HepG2 (cell line): ENCODE measurements at regions not wholly inside any gene's neighbourhood (a gene's known extent, or its start where the extent isn't known, plus 50 kb on each side); places are given as distances from the start of the nearest gene placed in this dataset.

Source experiments
- ATAC-seq: fragments of 200-7000 bp; cut with Tn5 transposase; 3 replicates; pipeline ENCODE4 v1.9.1; 2020; ENCODE audit warnings: mild to moderate bottlenecking, moderate library complexity
- BruUV-seq: library from RNA; stranded (reverse); fragments of 400-500 nt; replicated peaks from 2 replicates; lab custom pipeline; 2021; lab: Mats Ljungman, UMichigan
- CTCF ChIA-PET: fragments of 300-600 bp; formaldehyde crosslinking; extraction: SDS; loops from one replicate; lab custom pipeline; 2021; ENCODE audit warnings: low total read pairs, inconsistent platforms, low intra/inter-chr PET ratio; lab: Yijun Ruan, JAX
- POLR2A ChIA-PET: fragments of 350-600 bp; sonication (Branson Sonifier 250); formaldehyde crosslinking; loops from one replicate; lab custom pipeline; 2020; ENCODE audit warnings: antibody characterized with exemption, inconsistent platforms; lab: Yijun Ruan, JAX
- DNase-seq: peaks from one replicate; pipeline ENCODE4 v3.0.0-alpha.2; 2015; ENCODE audit warnings: low spot score
- FAIRE-seq: peaks from 3 replicates; lab custom pipeline; 2011; peaks lifted over from hg19 to GRCh38; lab: Jason Lieb, UNC
- H2AFZ ChIP-seq: one replicate; pipeline ENCODE4 v1.6.1; 2011; ENCODE audit warnings: low read length, inconsistent platforms
- H3K27ac ChIP-seq: fragments of 300-600 bp; 3 replicates; pipeline ENCODE4 v1.8.0; 2011; ENCODE audit warnings: mixed run types, mild to moderate bottlenecking, mixed read lengths, low read length, inconsistent platforms; ENCODE audit not compliant: insufficient read depth; ENCODE audit errors: extremely low read length
- H3K27me3 ChIP-seq, 2 experiments: fragments of 200-600 bp in 1 of 2; 2 replicates in 1 of 2; 3 replicates in 1 of 2; pipeline versions ENCODE4 v1.6.0 to v1.8.0; 2011; ENCODE audit warnings: low read length in 2 of 2, mild to moderate bottlenecking in 2 of 2, moderate library complexity in 2 of 2, inconsistent platforms in 1 of 2; ENCODE audit not compliant: insufficient read depth in 2 of 2, control insufficient read depth in 1 of 2
- H3K36me3 ChIP-seq, 2 experiments: fragments of 200-600 bp in 1 of 2; replicated peaks in 1 of 2; 2 replicates in 1 of 2; 3 replicates in 1 of 2; pipeline versions ENCODE4 v1.5.1 to v1.8.0; 2011; ENCODE audit warnings: low read length in 2 of 2, inconsistent platforms in 1 of 2; ENCODE audit not compliant: insufficient read depth in 2 of 2, control insufficient read depth in 1 of 2
- H3K4me1 ChIP-seq: 2 replicates; pipeline ENCODE4 v1.5.1; 2012; ENCODE audit warnings: low read length, inconsistent platforms; ENCODE audit not compliant: insufficient read depth
- H3K4me2 ChIP-seq: 2 replicates; pipeline ENCODE4 v1.6.0; 2011; ENCODE audit warnings: low read depth, low read length, inconsistent platforms
- H3K4me3 ChIP-seq, 3 experiments: fragments of 200-600 bp in 1 of 3; sonication (generic), shearing (Covaris generic) in 1 of 3; replicated peaks in 1 of 3; 2 replicates each; pipeline ENCODE4 v1.5.1; 2011 to 2016; ENCODE audit warnings: low read length in 3 of 3, inconsistent platforms in 2 of 3, low read depth in 2 of 3, mild to moderate bottlenecking in 2 of 3, control low read depth in 1 of 3, mixed read lengths in 1 of 3; ENCODE audit not compliant: insufficient read depth in 1 of 3
- H3K79me2 ChIP-seq: one replicate; pipeline ENCODE4 v1.6.1; 2011; ENCODE audit warnings: low read length, inconsistent platforms; ENCODE audit not compliant: insufficient read depth
- H3K9ac ChIP-seq: 2 replicates; pipeline ENCODE4 v1.6.0; 2011; ENCODE audit warnings: mild to moderate bottlenecking, low read depth, low read length, inconsistent platforms; ENCODE audit not compliant: insufficient read depth
- H3K9me3 ChIP-seq: 2 replicates; pipeline ENCODE4 v1.5.1; 2012; ENCODE audit warnings: mild to moderate bottlenecking, low read length
- H4K20me1 ChIP-seq: 2 replicates; pipeline ENCODE4 v1.6.0; 2011; ENCODE audit warnings: inconsistent platforms, mild to moderate bottlenecking, low read length, moderate library complexity; ENCODE audit not compliant: insufficient read depth
- AKAP8 ChIP-seq: sonication (generic); formaldehyde crosslinking; IDR thresholded peaks from 2 replicates; pipeline ENCODE4 v1.5.1; 2020; ENCODE audit warnings: mild to moderate bottlenecking, missing genetic modification reagents
- ASH2L ChIP-seq: fragments of 300-600, 200-600 bp; sonication (generic); IDR thresholded peaks from 2 replicates; pipeline ENCODE4 v1.7.0; 2017; ENCODE audit warnings: low read depth, mild to moderate bottlenecking, moderate library complexity, mixed read lengths, low read length; ENCODE audit not compliant: insufficient read length
- CBX2 ChIP-seq, 2 experiments: fragments of 200-600 bp in 1 of 2; sonication (generic); formaldehyde crosslinking in 1 of 2; IDR thresholded peaks; 2 replicates each; pipeline versions ENCODE4 v1.7.0 to v1.8.1; 2018 to 2022; ENCODE audit warnings: low read depth in 2 of 2, low read length in 1 of 2, mild to moderate bottlenecking in 1 of 2, missing genetic modification reagents in 1 of 2
- ELF3 ChIP-seq: IDR thresholded peaks from 2 replicates; pipeline ENCODE4 v1.6.1; 2016; ENCODE audit warnings: missing genetic modification reagents, missing compliant biosample characterization
- FOSL1 ChIP-seq: sonication (generic); formaldehyde crosslinking; IDR thresholded peaks from 2 replicates; pipeline ENCODE4 v1.9.0; 2021; ENCODE audit warnings: missing genetic modification reagents, borderline replicate concordance
- JARID2 ChIP-seq: sonication (generic); formaldehyde crosslinking; IDR thresholded peaks from 2 replicates; pipeline ENCODE4 v1.8.1; 2023; ENCODE audit warnings: missing genetic modification reagents, inconsistent platforms; ENCODE audit not compliant: insufficient replicate concordance
- KLF6 ChIP-seq: IDR thresholded peaks from 2 replicates; pipeline ENCODE4 v1.8.0; 2016; ENCODE audit warnings: missing biosample characterization, missing genetic modification reagents
- PCBP1 ChIP-seq: fragments of 200-400 bp; formaldehyde crosslinking; IDR thresholded peaks from 2 replicates; pipeline ENCODE4 v1.6.1; 2017; ENCODE audit warnings: mild to moderate bottlenecking, low read depth, low read length, borderline replicate concordance
- SMARCC2 ChIP-seq: fragments of 450-650 bp; IDR thresholded peaks from 2 replicates; pipeline ENCODE4 v1.6.1; 2017; ENCODE audit warnings: antibody characterized with exemption, mild to moderate bottlenecking
- SMC3 ChIP-seq: IDR thresholded peaks from 2 replicates; pipeline ENCODE4 v1.6.1; 2011; ENCODE audit warnings: low read length, improper control_type of control experiment
- ZNF180 ChIP-seq: sonication (generic); formaldehyde crosslinking; IDR thresholded peaks from 2 replicates; pipeline ENCODE4 v1.4.0; 2020; ENCODE audit warnings: low read depth, missing genetic modification reagents, borderline replicate concordance
- ZNF263 ChIP-seq: sonication (generic); formaldehyde crosslinking; IDR thresholded peaks from 2 replicates; pipeline ENCODE4 v1.4.0; 2020; ENCODE audit warnings: missing genetic modification reagents
- ZNF484 ChIP-seq: sonication (generic); formaldehyde crosslinking; IDR thresholded peaks from 2 replicates; pipeline ENCODE4 v1.5.1; 2020; ENCODE audit warnings: mild to moderate bottlenecking, low read depth, missing genetic modification reagents, borderline replicate concordance
- ZNF598 ChIP-seq: sonication (generic); formaldehyde crosslinking; IDR thresholded peaks from 2 replicates; pipeline ENCODE4 v1.5.1; 2020; ENCODE audit warnings: mild to moderate bottlenecking, missing genetic modification reagents, borderline replicate concordance
- ZNF7 ChIP-seq: IDR thresholded peaks from 2 replicates; pipeline ENCODE4 v1.6.1; 2016; ENCODE audit warnings: missing biosample characterization, missing genetic modification reagents
- ZNF878 ChIP-seq: sonication (generic); formaldehyde crosslinking; IDR thresholded peaks from 2 replicates; pipeline ENCODE4 v1.8.1; 2023; ENCODE audit warnings: mild to moderate bottlenecking, missing genetic modification reagents, moderate library complexity
- WGBS: methylation state at CpG from one replicate; pipeline ENCODE4 v1.1.6; 2017; ENCODE audit warnings: low lambda C conversion rate; 5-methylcytosine and 5-hydroxymethylcytosine counted together
- in situ Hi-C: cut with HindIII; loops from 2 replicates; pipeline ENCODE4 v1.10.0; 2017; ENCODE audit warnings: low pct_unique_long_range_greater_than_20kb; ENCODE audit not compliant: extremely low pct_ligation_motif_present
- intact Hi-C: fragments of 100-400 bp; cut with micrococcal nuclease; formaldehyde crosslinking; loops from one replicate; pipeline ENCODE4 v1.10.0; 2022; ENCODE audit not compliant: unreplicated experiment
- TF ChIP-seq, protein P1 (sequence below): sonication (generic); formaldehyde crosslinking; IDR thresholded peaks from 2 replicates; pipeline ENCODE4 v1.4.0; 2020; ENCODE audit warnings: missing genetic modification reagents, borderline replicate concordance
- TF ChIP-seq, protein P2 (sequence below): sonication (generic); formaldehyde crosslinking; IDR thresholded peaks from 2 replicates; pipeline ENCODE4 v1.5.0; 2020; ENCODE audit warnings: missing genetic modification reagents
- TF ChIP-seq, protein P3 (sequence below): sonication (generic); formaldehyde crosslinking; IDR thresholded peaks from 2 replicates; pipeline ENCODE4 v1.5.0; 2020; ENCODE audit warnings: missing genetic modification reagents

DNA sequence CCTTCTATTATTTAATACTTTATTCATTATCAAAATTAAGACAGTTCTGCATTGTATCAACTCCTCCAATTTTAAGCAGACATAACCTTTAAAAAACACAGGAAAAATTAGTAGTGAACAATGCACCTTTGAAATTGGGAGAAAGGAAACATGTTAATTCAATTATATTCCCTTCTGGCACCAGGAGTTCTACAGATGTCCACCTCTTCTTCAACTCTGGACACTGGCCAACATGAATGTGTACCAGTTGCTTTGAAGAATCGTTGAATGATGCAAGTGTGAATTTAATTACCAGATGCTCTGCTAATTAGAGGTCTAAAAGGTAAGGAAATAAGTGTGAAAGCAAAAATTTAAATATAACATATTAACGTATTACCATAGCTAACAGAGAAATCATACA, 206.7 kb upstream of the IGFBP3 start:
- H3K27me3 ChIP-seq: no peaks in the 10 kb centered on the region; a peak in 1 of 5 replicates
- no peak overlapping the region for H3K27ac ChIP-seq
- ATAC-seq: no peak
- in situ Hi-C loops: no loop called here
- POLR2A ChIA-PET: no interaction called here
- peaks cover 7% of the 10 kb centered on the region; the same call in 1 of the 2 replicates for H3K4me1 ChIP-seq
- no peaks in the 10 kb centered on the region for H3K9me3 ChIP-seq
- TF ChIP-seq ZNF263 (CRISPR knock-in tag) (no peak), FOSL1 (CRISPR knock-in tag) (no peak), ZNF484 (CRISPR knock-in tag) (no peak), ZNF7 (CRISPR knock-in tag) (no peak), ELF3 (CRISPR knock-in tag) (no peak), ASH2L (no peak), AKAP8 (no peak), ZNF598 (CRISPR knock-in tag) (no peak), KLF6 (CRISPR knock-in tag) (no peak), ZNF180 (no peak), ZNF878 (CRISPR knock-in tag) (no peak), SMARCC2 (no peak), JARID2 (no peak), SMC3 (no peak), PCBP1 (no peak), CBX2 (IDR thresholded peaks at IDR 0.05; ENCODE audit: low read depth, low read length) (no peak), CBX2 (CRISPR knock-in tag; IDR thresholded peaks at IDR 0.05; ENCODE audit: low read depth) (no peak)
- TF ChIP-seq, protein P1, sequence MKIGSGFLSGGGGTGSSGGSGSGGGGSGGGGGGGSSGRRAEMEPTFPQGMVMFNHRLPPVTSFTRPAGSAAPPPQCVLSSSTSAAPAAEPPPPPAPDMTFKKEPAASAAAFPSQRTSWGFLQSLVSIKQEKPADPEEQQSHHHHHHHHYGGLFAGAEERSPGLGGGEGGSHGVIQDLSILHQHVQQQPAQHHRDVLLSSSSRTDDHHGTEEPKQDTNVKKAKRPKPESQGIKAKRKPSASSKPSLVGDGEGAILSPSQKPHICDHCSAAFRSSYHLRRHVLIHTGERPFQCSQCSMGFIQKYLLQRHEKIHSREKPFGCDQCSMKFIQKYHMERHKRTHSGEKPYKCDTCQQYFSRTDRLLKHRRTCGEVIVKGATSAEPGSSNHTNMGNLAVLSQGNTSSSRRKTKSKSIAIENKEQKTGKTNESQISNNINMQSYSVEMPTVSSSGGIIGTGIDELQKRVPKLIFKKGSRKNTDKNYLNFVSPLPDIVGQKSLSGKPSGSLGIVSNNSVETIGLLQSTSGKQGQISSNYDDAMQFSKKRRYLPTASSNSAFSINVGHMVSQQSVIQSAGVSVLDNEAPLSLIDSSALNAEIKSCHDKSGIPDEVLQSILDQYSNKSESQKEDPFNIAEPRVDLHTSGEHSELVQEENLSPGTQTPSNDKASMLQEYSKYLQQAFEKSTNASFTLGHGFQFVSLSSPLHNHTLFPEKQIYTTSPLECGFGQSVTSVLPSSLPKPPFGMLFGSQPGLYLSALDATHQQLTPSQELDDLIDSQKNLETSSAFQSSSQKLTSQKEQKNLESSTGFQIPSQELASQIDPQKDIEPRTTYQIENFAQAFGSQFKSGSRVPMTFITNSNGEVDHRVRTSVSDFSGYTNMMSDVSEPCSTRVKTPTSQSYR: no peak
- TF ChIP-seq, protein P2, sequence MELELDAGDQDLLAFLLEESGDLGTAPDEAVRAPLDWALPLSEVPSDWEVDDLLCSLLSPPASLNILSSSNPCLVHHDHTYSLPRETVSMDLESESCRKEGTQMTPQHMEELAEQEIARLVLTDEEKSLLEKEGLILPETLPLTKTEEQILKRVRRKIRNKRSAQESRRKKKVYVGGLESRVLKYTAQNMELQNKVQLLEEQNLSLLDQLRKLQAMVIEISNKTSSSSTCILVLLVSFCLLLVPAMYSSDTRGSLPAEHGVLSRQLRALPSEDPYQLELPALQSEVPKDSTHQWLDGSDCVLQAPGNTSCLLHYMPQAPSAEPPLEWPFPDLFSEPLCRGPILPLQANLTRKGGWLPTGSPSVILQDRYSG (CRISPR knock-in tag): no peak
- TF ChIP-seq, protein P3, sequence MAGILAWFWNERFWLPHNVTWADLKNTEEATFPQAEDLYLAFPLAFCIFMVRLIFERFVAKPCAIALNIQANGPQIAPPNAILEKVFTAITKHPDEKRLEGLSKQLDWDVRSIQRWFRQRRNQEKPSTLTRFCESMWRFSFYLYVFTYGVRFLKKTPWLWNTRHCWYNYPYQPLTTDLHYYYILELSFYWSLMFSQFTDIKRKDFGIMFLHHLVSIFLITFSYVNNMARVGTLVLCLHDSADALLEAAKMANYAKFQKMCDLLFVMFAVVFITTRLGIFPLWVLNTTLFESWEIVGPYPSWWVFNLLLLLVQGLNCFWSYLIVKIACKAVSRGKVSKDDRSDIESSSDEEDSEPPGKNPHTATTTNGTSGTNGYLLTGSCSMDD (CRISPR knock-in tag): no peak
- TF ChIP-seq, all 625 proteins: peak for 0
- CTCF ChIA-PET: no interaction called here
- Histone ChIP-seq H4K20me1 (no peaks in the 10 kb centered on the region), H3K4me3 (no peak overlapping the region), H3K79me2 (no peaks in the 10 kb centered on the region), H3K9ac (no peak overlapping the region), H2AFZ (no peak overlapping the region), H3K36me3 (no peaks in the 10 kb centered on the region), H3K4me2 (no peak overlapping the region)
- DNase-seq (no peak), FAIRE-seq (no peak)
- WGBS: 18% methylated on average over 2 of the region's 2 CpGs
- intact Hi-C loops: no loop called here
- no TSS peak for BruUV-seq
